GM21515 (cell line): ENCODE measurements at regions not wholly inside any gene's neighbourhood (a gene's known extent, or its start where the extent isn't known, plus 50 kb on each side); places are given as distances from the start of the nearest gene placed in this dataset.
"Not testable (repeated sequence)": the region's sequence is repeated elsewhere in the genome, so short reads cannot be mapped to it uniquely, and the experiment has no call there.

Experiments used
- ATAC-seq: cut with Tn5 transposase; IDR thresholded peaks from one replicate; pipeline ENCODE4 v1.9.1; 2021; ENCODE audit not compliant: unreplicated experiment

GRCh38 chr2:82487354-82487753 lies 1971.7 kb downstream of the SUCLG1 start:
- no peak for ATAC-seq

- no peak for ATAC-seq
These were observed 1973.4 kb downstream of the SUCLG1 start for GRCh38 chr2:82485701-82486100.

- ATAC-seq: no peak
These were observed 1977.9 kb downstream of the SUCLG1 start for GRCh38 chr2:82481207-82481606.

GRCh38 chr2:82478641-82479040 lies 1980.4 kb downstream of the SUCLG1 start:
- no peak for ATAC-seq

- ATAC-seq: no peak
These were observed 1983.0 kb downstream of the SUCLG1 start for GRCh38 chr2:82476094-82476493.

- no peak for ATAC-seq
These were observed 2030.8 kb downstream of the SUCLG1 start for GRCh38 chr2:82428251-82428650.

GRCh38 chr2:82412021-82412420 lies 2047.1 kb downstream of the SUCLG1 start:
- ATAC-seq: no peak

- ATAC-seq: no peak
These were observed 2048.0 kb downstream of the SUCLG1 start for GRCh38 chr2:82411071-82411470.

GRCh38 chr2:82395531-82395930 lies 2063.5 kb downstream of the SUCLG1 start:
- ATAC-seq: no peak

GRCh38 chr2:82391386-82391785 lies 2067.7 kb downstream of the SUCLG1 start:
- no peak for ATAC-seq

GRCh38 chr2:82355622-82356021 lies 2051.1 kb upstream of the LRRTM1 start:
- ATAC-seq: no peak

- ATAC-seq: no peak
These were observed 2041.4 kb upstream of the LRRTM1 start for GRCh38 chr2:82345910-82346309.

GRCh38 chr2:82344670-82345069 lies 2040.1 kb upstream of the LRRTM1 start:
- ATAC-seq: no peak

- ATAC-seq: no peak
These were observed 2037.8 kb upstream of the LRRTM1 start for GRCh38 chr2:82342356-82342755.

- ATAC-seq: no peak
These were observed 2036.1 kb upstream of the LRRTM1 start for GRCh38 chr2:82340578-82341053.

- no peak for ATAC-seq
These were observed 2035.3 kb upstream of the LRRTM1 start for GRCh38 chr2:82339805-82340204.

GRCh38 chr2:82333697-82334096 lies 2029.1 kb upstream of the LRRTM1 start:
- no peak for ATAC-seq

- no peak for ATAC-seq
These were observed 2025.6 kb upstream of the LRRTM1 start for GRCh38 chr2:82330155-82330554.

- ATAC-seq: not testable (repeated sequence)
These were observed 2021.7 kb upstream of the LRRTM1 start for GRCh38 chr2:82326180-82326767.

GRCh38 chr2:82320296-82320695 lies 2015.7 kb upstream of the LRRTM1 start:
- no peak for ATAC-seq

- no peak for ATAC-seq
These were observed 2012.5 kb upstream of the LRRTM1 start for GRCh38 chr2:82317012-82317411.

- no peak for ATAC-seq
These were observed 2012.0 kb upstream of the LRRTM1 start for GRCh38 chr2:82316586-82316985.

- no peak for ATAC-seq
These were observed 2010.4 kb upstream of the LRRTM1 start for GRCh38 chr2:82314836-82315472.
